Smooth muscle cell (in vitro differentiated cells): ENCODE measurements at regions not wholly inside any gene's neighbourhood (a gene's known extent, or its start where the extent isn't known, plus 50 kb on each side); places are given as distances from the start of the nearest gene placed in this dataset.

ENCODE experiments used
- DNase-seq: peaks from one replicate; lab custom pipeline; 2025; ENCODE audit not compliant: unreplicated experiment; lab: John Stamatoyannopoulos, UW
- H2AFZ ChIP-seq: fragments of 200-600 bp; sonication (generic); 2 replicates; pipeline ENCODE4 v1.6.0; 2016; ENCODE audit warnings: antibody characterized with exemption, low read depth, mild to moderate bottlenecking
- H3F3A ChIP-seq: fragments of 200-600 bp; sonication (generic); 2 replicates; pipeline ENCODE4 v1.6.0; 2017; ENCODE audit warnings: antibody characterized with exemption, low read depth
- H3K27ac ChIP-seq: fragments of 200-600 bp; sonication (generic); 2 replicates; pipeline ENCODE4 v1.5.1; 2016; ENCODE audit warnings: low read depth, mild to moderate bottlenecking
- H3K27me3 ChIP-seq: fragments of 200-600 bp; sonication (generic); 2 replicates; pipeline ENCODE4 v1.6.1; 2016; ENCODE audit warnings: low read depth, mild to moderate bottlenecking
- H3K36me3 ChIP-seq: fragments of 200-600 bp; sonication (generic); 2 replicates; pipeline ENCODE4 v1.5.1; 2016; ENCODE audit warnings: low read depth
- H3K4me1 ChIP-seq: fragments of 200-600 bp; sonication (generic); 2 replicates; pipeline ENCODE4 v1.5.1; 2016; ENCODE audit warnings: low read depth
- H3K4me2 ChIP-seq: fragments of 200-600 bp; sonication (generic); 2 replicates; pipeline ENCODE4 v1.6.0; 2016; ENCODE audit warnings: mild to moderate bottlenecking
- H3K4me3 ChIP-seq: fragments of 200-600 bp; sonication (generic); 2 replicates; pipeline ENCODE4 v1.5.1; 2016; ENCODE audit warnings: mild to moderate bottlenecking
- H3K79me2 ChIP-seq: fragments of 200-600 bp; sonication (generic); 2 replicates; pipeline ENCODE4 v1.6.0; 2016; ENCODE audit warnings: low read depth, mild to moderate bottlenecking
- H3K9ac ChIP-seq: fragments of 200-600 bp; sonication (generic); 2 replicates; pipeline ENCODE4 v1.6.0; 2016; ENCODE audit warnings: low read depth
- H3K9me3 ChIP-seq: fragments of 200-600 bp; sonication (generic); replicated peaks from 2 replicates; pipeline ENCODE4 v1.5.1; 2016; ENCODE audit warnings: low read depth
- H4K20me1 ChIP-seq: fragments of 200-600 bp; sonication (generic); 2 replicates; pipeline ENCODE4 v1.6.0; 2016; ENCODE audit warnings: low read depth
- CTCF ChIP-seq: fragments of 200-600 bp; sonication (generic); IDR thresholded peaks from 2 replicates; pipeline ENCODE4 v1.5.1; 2017; ENCODE audit warnings: borderline replicate concordance, mild to moderate bottlenecking, antibody characterized with exemption; ENCODE audit not compliant: insufficient read depth, poor library complexity, severe bottlenecking
- WGBS: methylation state at CpG from one replicate; pipeline ENCODE4 v1.1.7; 2016; ENCODE audit warnings: low lambda C conversion rate; 5-methylcytosine and 5-hydroxymethylcytosine counted together

GRCh38 chr16:55248058-55248457 is 75.9 kb upstream of the IRX6 start:
- no peak for DNase-seq
- TF ChIP-seq CTCF = no peak
- Histone ChIP-seq H3K4me1 (no peaks in the 10 kb centered on the region), H4K20me1 (no peaks in the 10 kb centered on the region), H3K9ac (no peak overlapping the region), H3K9me3 (no peaks in the 10 kb centered on the region), H3K79me2 (no peaks in the 10 kb centered on the region), H3K4me3 (no peak overlapping the region), H3K27ac (no peak overlapping the region), H3K27me3 (peaks cover 9% of the 10 kb centered on the region), H2AFZ (no peak overlapping the region), H3K36me3 (no peaks in the 10 kb centered on the region), H3F3A (no peaks in the 10 kb centered on the region), H3K4me2 (peak overlapping the region; percentile 9)
- WGBS = 67% methylated on average over 1 of the region's 1 CpG

- Histone ChIP-seq H3K4me1 (no peaks in the 10 kb centered on the region), H3K4me3 (no peak overlapping the region), H4K20me1 (no peaks in the 10 kb centered on the region), H3K36me3 (no peaks in the 10 kb centered on the region), H2AFZ (no peak overlapping the region), H3K9me3 (no peaks in the 10 kb centered on the region), H3K27ac (no peak overlapping the region), H3K4me2 (peak overlapping the region; percentile 9), H3K27me3 (peaks cover 5% of the 10 kb centered on the region), H3F3A (no peaks in the 10 kb centered on the region), H3K79me2 (no peaks in the 10 kb centered on the region), H3K9ac (no peak overlapping the region)
- no peak for TF ChIP-seq CTCF
- 29% methylated on average over 8 of the region's 8 CpGs for WGBS
- DNase-seq = no peak
These were observed 75.5 kb upstream of the IRX6 start for GRCh38 chr16:55248494-55248893.

GRCh38 chr16:55249361-55249760 is 74.6 kb upstream of the IRX6 start:
- H3K27ac ChIP-seq = no peak overlapping the region
- no peaks in the 10 kb centered on the region for H3F3A ChIP-seq
- H3K9me3 ChIP-seq = no peaks in the 10 kb centered on the region
- H3K4me1 ChIP-seq = no peaks in the 10 kb centered on the region
- no peak overlapping the region for H3K9ac ChIP-seq
- H4K20me1 ChIP-seq = no peaks in the 10 kb centered on the region
- H3K4me3 ChIP-seq = no peak overlapping the region
- H3K36me3 ChIP-seq = no peaks in the 10 kb centered on the region
- no peak for DNase-seq
- H3K27me3 ChIP-seq = no peaks in the 10 kb centered on the region
- H3K79me2 ChIP-seq = no peaks in the 10 kb centered on the region
- H3K4me2 ChIP-seq = no peak overlapping the region
- no peak for TF ChIP-seq CTCF
- WGBS = 88% methylated on average over 2 of the region's 2 CpGs
- H2AFZ ChIP-seq = no peak overlapping the region

GRCh38 chr16:55249936-55250335 is 74.1 kb upstream of the IRX6 start:
- 88% methylated on average over 1 of the region's 1 CpG for WGBS
- Histone ChIP-seq H3K36me3 (no peaks in the 10 kb centered on the region), H3K4me2 (no peak overlapping the region), H3K4me3 (no peak overlapping the region), H3K9me3 (no peaks in the 10 kb centered on the region), H4K20me1 (no peaks in the 10 kb centered on the region), H3K27me3 (no peaks in the 10 kb centered on the region), H3K4me1 (no peaks in the 10 kb centered on the region), H3F3A (no peaks in the 10 kb centered on the region), H3K79me2 (no peaks in the 10 kb centered on the region), H3K27ac (no peak overlapping the region), H2AFZ (no peak overlapping the region), H3K9ac (no peak overlapping the region)
- no peak for TF ChIP-seq CTCF
- DNase-seq = no peak
